CD14-positive monocyte (primary cell): ENCODE measurements at regions not wholly inside any gene's neighbourhood (a gene's known extent, or its start where the extent isn't known, plus 50 kb on each side); places are given as distances from the start of the nearest gene placed in this dataset.

Source experiments
- DNase-seq, 3 donors: peaks; one replicate each; pipeline ENCODE4 v3.0.0-alpha.2; 2011 to 2022
- H2AFZ ChIP-seq: 2 replicates; pipeline ENCODE4 v1.6.0; 2012; ENCODE audit warnings: mild to moderate bottlenecking, low read depth, low read length, inconsistent platforms; ENCODE audit not compliant: insufficient read depth, poor library complexity, severe bottlenecking
- H3K27ac ChIP-seq, 2 donors: 1 replicate in 1 of 2; 2 replicates in 1 of 2; pipeline ENCODE4 v1.5.1; 2012 to 2013; ENCODE audit warnings: low read length in 2 of 2, control low read depth in 1 of 2, inconsistent platforms in 1 of 2, low read depth in 1 of 2, mild to moderate bottlenecking in 1 of 2
- H3K27me3 ChIP-seq, 2 donors: one replicate each; pipeline versions ENCODE4 v1.6.0 to v1.6.1; 2011 to 2013; ENCODE audit warnings: low read length in 2 of 2; ENCODE audit not compliant: control insufficient read depth in 2 of 2, insufficient read depth in 2 of 2
- H3K36me3 ChIP-seq, 2 donors: replicated peaks in 1 of 2; 1 replicate in 1 of 2; 2 replicates in 1 of 2; pipeline versions ENCODE4 v1.5.1 to v1.6.1; 2012 to 2013; ENCODE audit warnings: low read length in 2 of 2, control low read depth in 1 of 2, inconsistent platforms in 1 of 2, mild to moderate bottlenecking in 1 of 2; ENCODE audit not compliant: insufficient read depth in 2 of 2, control insufficient read depth in 1 of 2
- H3K4me1 ChIP-seq, 2 donors: 1 replicate in 1 of 2; 2 replicates in 1 of 2; pipeline versions ENCODE4 v1.5.1 to v1.6.1; 2012 to 2013; ENCODE audit warnings: low read length in 2 of 2, control low read depth in 1 of 2, inconsistent platforms in 1 of 2, mild to moderate bottlenecking in 1 of 2, moderate library complexity in 1 of 2; ENCODE audit not compliant: insufficient read depth in 2 of 2, control insufficient read depth in 1 of 2
- H3K4me2 ChIP-seq: replicated peaks from 2 replicates; pipeline ENCODE3; 2012; ENCODE audit warnings: low read length, moderate library complexity, mild to moderate bottlenecking; ENCODE audit not compliant: poor library complexity, severe bottlenecking; ENCODE audit errors: extremely low read depth
- H3K4me3 ChIP-seq, 3 experiments: fragments of 200-600 bp in 1 of 3; sonication (generic) in 1 of 3; replicated peaks in 1 of 3; 1 replicate in 2 of 3; 2 replicates in 1 of 3; pipeline ENCODE4 v1.5.1; 2011 to 2013; ENCODE audit warnings: low read length in 3 of 3, mild to moderate bottlenecking in 3 of 3, control low read depth in 2 of 3, low read depth in 2 of 3, inconsistent platforms in 1 of 3, moderate library complexity in 1 of 3
- H3K79me2 ChIP-seq: 2 replicates; pipeline ENCODE4 v1.6.0; 2012; ENCODE audit warnings: mild to moderate bottlenecking, control low read depth, inconsistent platforms, low read length, moderate library complexity; ENCODE audit not compliant: insufficient read depth
- H3K9ac ChIP-seq: 2 replicates; pipeline ENCODE4 v1.6.0; 2017; ENCODE audit warnings: low read length, mild to moderate bottlenecking; ENCODE audit not compliant: insufficient read depth, poor library complexity, severe bottlenecking
- H3K9me3 ChIP-seq, 2 donors: replicated peaks in 1 of 2; 1 replicate in 1 of 2; 2 replicates in 1 of 2; pipeline versions ENCODE4 v1.5.1 to v1.6.1; 2012 to 2013; ENCODE audit warnings: low read length in 2 of 2, control low read depth in 1 of 2; ENCODE audit not compliant: control insufficient read depth in 1 of 2, insufficient read depth in 1 of 2
- H4K20me1 ChIP-seq: 2 replicates; pipeline ENCODE4 v1.6.0; 2012; ENCODE audit warnings: mild to moderate bottlenecking, low read length, control low read depth, moderate library complexity; ENCODE audit not compliant: insufficient read depth
- H3K27ac Mint-ChIP-seq, 7 donors: one replicate each; pipeline ENCODE4 v1.8.0; 2020; ENCODE audit warnings: mild to moderate bottlenecking in 7 of 7, mixed read lengths in 7 of 7, moderate library complexity in 6 of 7, inconsistent platforms in 2 of 7
- H3K27me3 Mint-ChIP-seq, 3 donors: one replicate each; pipeline ENCODE4 v1.8.0; 2021 to 2022; ENCODE audit warnings: low read depth in 3 of 3, mild to moderate bottlenecking in 3 of 3, mixed read lengths in 3 of 3, moderate library complexity in 3 of 3, inconsistent platforms in 1 of 3
- H3K36me3 Mint-ChIP-seq, 2 donors: one replicate each; pipeline ENCODE4 v1.8.0; 2020; ENCODE audit warnings: mixed read lengths in 2 of 2, inconsistent platforms in 1 of 2, mild to moderate bottlenecking in 1 of 2
- H3K4me1 Mint-ChIP-seq: one replicate; pipeline ENCODE4 v1.8.0; 2020; ENCODE audit warnings: mild to moderate bottlenecking, mixed read lengths
- H3K4me3 Mint-ChIP-seq, 2 donors: one replicate each; pipeline ENCODE4 v1.8.0; 2020; ENCODE audit warnings: mild to moderate bottlenecking in 2 of 2, mixed read lengths in 2 of 2, moderate library complexity in 1 of 2
- H3K9me3 Mint-ChIP-seq, 7 donors: one replicate each; pipeline ENCODE4 v1.8.0; 2020 to 2022; ENCODE audit warnings: mixed read lengths in 7 of 7, mild to moderate bottlenecking in 6 of 7, moderate library complexity in 6 of 7, inconsistent platforms in 2 of 7
- CTCF ChIP-seq: fragments of 200-600 bp; IDR thresholded peaks from one replicate; pipeline ENCODE4 v1.8.0; 2022; ENCODE audit warnings: antibody characterized with exemption, mild to moderate bottlenecking
- WGBS: methylation state at CpG from one replicate; pipeline ENCODE4 v1.1.5; 2013; ENCODE audit warnings: missing lambda C conversion rate; ENCODE audit not compliant: insufficient coverage; 5-methylcytosine and 5-hydroxymethylcytosine counted together
- intact Hi-C, 2 donors: fragments of 100-400 bp; cut with micrococcal nuclease; formaldehyde crosslinking; loops; one replicate each; pipeline versions ENCODE4 v1.15.0 to v1.15.1; 2023

DNA sequence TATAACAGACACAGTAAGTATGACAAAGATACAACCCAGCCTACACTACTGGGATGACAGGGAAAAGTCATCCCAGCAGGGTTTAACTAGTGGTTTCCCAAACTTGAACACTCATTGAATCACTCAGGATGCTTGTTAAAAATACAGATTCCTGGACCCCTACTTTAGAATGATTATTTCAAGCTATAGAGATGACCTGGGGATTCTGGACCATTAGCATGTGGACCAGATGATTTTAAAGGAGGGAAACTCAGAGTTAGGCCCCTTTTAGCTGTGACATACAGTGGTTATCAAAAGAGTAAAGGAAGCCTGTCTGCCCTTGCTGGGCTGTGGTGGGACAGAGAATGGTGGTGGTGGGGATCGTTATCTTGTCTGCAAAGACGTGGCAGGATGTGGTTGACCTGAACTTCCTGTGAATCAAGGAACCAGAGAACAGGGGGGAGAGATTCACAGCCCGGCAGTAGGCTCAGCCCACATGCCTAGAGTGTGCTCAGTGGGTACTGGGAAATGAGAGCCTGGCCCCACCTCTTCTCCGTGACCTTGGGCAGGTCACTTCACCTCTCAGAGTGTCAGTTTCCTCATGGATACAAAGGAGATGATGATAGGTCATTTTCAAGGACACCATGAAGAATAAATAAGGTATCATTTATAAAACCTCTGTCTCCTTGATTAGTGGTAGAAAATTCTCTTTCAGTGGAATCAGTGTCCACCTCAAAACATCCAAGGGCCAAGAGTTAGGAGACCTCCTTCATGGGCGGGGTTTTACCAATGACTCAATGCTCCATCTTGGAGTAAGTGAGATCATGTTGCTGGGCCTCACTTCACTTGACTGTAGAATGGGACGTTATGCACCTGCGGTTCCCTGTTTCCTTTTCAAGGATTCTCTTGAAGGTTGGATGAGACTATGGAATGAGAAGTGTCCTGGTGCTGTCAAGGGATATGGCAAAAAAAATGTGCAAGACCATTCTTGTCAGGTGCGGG, 306.5 kb downstream of the RPLP1 start:
- Histone ChIP-seq H4K20me1 (no peaks in the 10 kb centered on the region), H3K79me2 (no peaks in the 10 kb centered on the region), H3K27me3 (no peaks in the 10 kb centered on the region), H3K9ac (peak overlapping the region; percentile 87), H3K4me3 (no peak overlapping the region), H2AFZ (no peak overlapping the region), H3K4me2 (no peak overlapping the region), H3K27ac (peak overlapping the region; percentile 98 to 100), H3K36me3 (no peaks in the 10 kb centered on the region), H3K4me1 (peaks cover 87 to 91% of the 10 kb centered on the region in 2 donors), H3K9me3 (no peaks in the 10 kb centered on the region)
- H3K27me3 Mint-ChIP-seq, result peaks cover 2 to 3% (median 2%) of the 10 kb centered on the region in 3 donors
- DNase-seq, result peak; percentile 79 to 87 (median 85)
- intact Hi-C loops, result loop anchor here in 1 of 2 donors (2.0 kb wide), 1 partner anchor 32 kb away; no protein-coding TSS in a partner anchor
- H3K27ac Mint-ChIP-seq, result peak overlapping the region; percentile 99 to 100 (median 100)
- H3K4me3 Mint-ChIP-seq, result no peak overlapping the region
- H3K36me3 Mint-ChIP-seq, result peaks cover 14 to 19% of the 10 kb centered on the region in 2 donors
- peaks cover 89% of the 10 kb centered on the region for H3K4me1 Mint-ChIP-seq
- no peak for TF ChIP-seq CTCF
- peaks cover 0 to 13% (median 3%) of the 10 kb centered on the region in 7 donors for H3K9me3 Mint-ChIP-seq
- WGBS, result 40% methylated on average over 4 of the region's 8 CpGs

DNA sequence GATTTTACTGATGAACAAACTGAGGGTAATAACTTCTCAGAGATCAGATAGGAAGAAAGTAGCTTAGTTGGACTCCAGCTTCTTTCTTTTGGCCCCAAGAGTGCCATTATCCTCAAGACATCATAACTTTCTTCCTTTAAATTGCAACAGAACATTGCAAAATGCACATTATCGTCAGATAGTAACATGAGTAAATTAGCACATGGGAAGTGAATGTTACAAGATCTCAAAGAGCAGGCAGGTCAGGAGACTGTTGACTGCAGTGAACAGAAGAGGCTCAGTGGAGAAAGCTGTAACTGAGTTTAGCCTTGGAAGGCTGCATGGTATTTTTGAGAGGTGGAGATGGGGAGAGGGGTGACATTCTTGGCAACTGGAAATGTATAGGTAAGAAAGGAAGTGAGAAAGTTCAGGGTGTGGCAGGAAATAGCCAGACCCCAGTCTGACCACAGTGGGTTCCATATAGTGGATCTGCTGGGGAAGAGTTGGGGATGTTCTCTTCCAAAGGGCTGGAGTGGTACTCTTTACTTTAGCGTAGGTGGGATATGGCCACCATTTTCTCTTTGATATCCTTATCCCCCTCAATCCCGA, 307.7 kb downstream of the RPLP1 start:
- Mint-ChIP-seq H3K9me3 (peaks cover 0 to 8% (median 3%) of the 10 kb centered on the region in 7 donors), H3K36me3 (peaks cover 8 to 13% of the 10 kb centered on the region in 2 donors), H3K4me3 (peak overlapping the region; percentile 35 to 86), H3K4me1 (peaks cover 77% of the 10 kb centered on the region), H3K27me3 (peaks cover 2 to 4% (median 3%) of the 10 kb centered on the region in 3 donors), H3K27ac (peak overlapping the region; percentile 99 to 100 (median 100))
- peak overlapping the region; percentile 87 for H3K9ac ChIP-seq
- no peaks in the 10 kb centered on the region for H3K36me3 ChIP-seq
- DNase-seq, result peak; percentile 92 to 97 (median 95)
- no CpG with 5 or more reads among the region's 3 CpGs for WGBS
- intact Hi-C loops, result loop anchor here (2.0 to 10.0 kb wide), 7 partner anchors 42 to 747 kb away; no protein-coding TSS in a partner anchor
- H3K27ac ChIP-seq, result peak overlapping the region; percentile 98 to 100
- no peaks in the 10 kb centered on the region for H4K20me1 ChIP-seq
- H3K4me1 ChIP-seq, result peaks cover 75 to 78% of the 10 kb centered on the region in 2 donors
- TF ChIP-seq CTCF, result no peak
- H3K27me3 ChIP-seq, result no peaks in the 10 kb centered on the region
- no peaks in the 10 kb centered on the region for H3K79me2 ChIP-seq
- no peaks in the 10 kb centered on the region for H3K9me3 ChIP-seq
- H2AFZ ChIP-seq, result no peak overlapping the region
- H3K4me3 ChIP-seq, result peak overlapping the region in 1 of 3 experiments; percentile 28
- H3K4me2 ChIP-seq, result peak overlapping the region; percentile 24
